GM12878 (cell line): ENCODE measurements at regions not wholly inside any gene's neighbourhood (a gene's known extent, or its start where the extent isn't known, plus 50 kb on each side); places are given as distances from the start of the nearest gene placed in this dataset.

Experiments used
- ATAC-seq: fragments of 200-7000 bp; cut with Tn5 transposase; 3 replicates; pipeline ENCODE4 v1.9.1; 2020; ENCODE audit warnings: mild to moderate bottlenecking, moderate library complexity
- BruUV-seq: library from RNA; stranded (reverse); fragments of 400-500 nt; replicated peaks from 2 replicates; lab custom pipeline; 2021; lab: Mats Ljungman, UMichigan
- CTCF ChIA-PET: fragments of 300-600 bp; sonication (Branson Sonifier 250); formaldehyde crosslinking; extraction: SDS; loops from one replicate; lab custom pipeline; 2021; ENCODE audit warnings: inconsistent platforms; lab: Yijun Ruan, JAX
- POLR2A ChIA-PET: fragments of 350-600 bp; formaldehyde crosslinking; extraction: SDS; loops from one replicate; lab custom pipeline; 2021; ENCODE audit warnings: inconsistent platforms; lab: Charles Lee
- RAD21 ChIA-PET: fragments of 300-600 bp; sonication (Branson Sonifier 250); formaldehyde crosslinking; loops from one replicate; lab custom pipeline; 2023; ENCODE audit warnings: antibody characterized with exemption; ENCODE audit not compliant: unreplicated experiment; lab: Charles Lee
- SMC1A ChIA-PET: fragments of 300-600 bp; sonication (Branson Sonifier 250); formaldehyde crosslinking; loops from one replicate; lab custom pipeline; 2023; ENCODE audit not compliant: unreplicated experiment, uncharacterized antibody; lab: Charles Lee
- DNase-seq: peaks from one replicate; pipeline ENCODE4 v3.0.0-alpha.2; 2011; ENCODE audit warnings: low read depth, low spot score
- FAIRE-seq: peaks from 3 replicates; lab custom pipeline; 2011; peaks lifted over from hg19 to GRCh38; lab: Jason Lieb, UNC
- H2AFZ ChIP-seq: 2 replicates; pipeline ENCODE4 v1.6.0; 2011; ENCODE audit warnings: low read depth, low read length, control low read depth; ENCODE audit not compliant: control insufficient read depth
- H3K27ac ChIP-seq: 2 replicates; pipeline ENCODE4 v1.5.1; 2011; ENCODE audit warnings: control low read depth; ENCODE audit not compliant: control insufficient read depth, insufficient read depth
- H3K27me3 ChIP-seq, 2 experiments: replicated peaks in 1 of 2; 2 replicates each; pipeline versions ENCODE4 v1.6.0 to v1.6.1; 2011; ENCODE audit warnings: low read length in 1 of 2; ENCODE audit not compliant: control insufficient read depth in 2 of 2, insufficient read depth in 2 of 2
- H3K36me3 ChIP-seq, 2 experiments: 2 replicates each; pipeline ENCODE4 v1.5.1; 2011; ENCODE audit warnings: low read length in 1 of 2; ENCODE audit not compliant: control insufficient read depth in 2 of 2, insufficient read depth in 2 of 2
- H3K4me1 ChIP-seq: 2 replicates; pipeline ENCODE4 v1.6.1; 2011; ENCODE audit warnings: mild to moderate bottlenecking, low read length, moderate library complexity, mixed read lengths; ENCODE audit not compliant: control insufficient read depth, insufficient read depth
- H3K4me2 ChIP-seq: 2 replicates; pipeline ENCODE4 v1.6.0; 2011; ENCODE audit warnings: control low read depth; ENCODE audit not compliant: control insufficient read depth, insufficient read depth
- H3K4me3 ChIP-seq: fragments of 200-600 bp; sonication (generic); 2 replicates; pipeline ENCODE4 v1.5.1; 2016
- H3K79me2 ChIP-seq: 2 replicates; pipeline ENCODE4 v1.6.0; 2011; ENCODE audit warnings: low read length; ENCODE audit not compliant: control insufficient read depth, insufficient read depth
- H3K9ac ChIP-seq: 2 replicates; pipeline ENCODE4 v1.8.0; 2011; ENCODE audit warnings: low read length, control low read depth, mixed read lengths; ENCODE audit not compliant: control insufficient read depth, insufficient read depth
- H3K9me3 ChIP-seq: replicated peaks from 3 replicates; pipeline ENCODE4 v1.5.1; 2011; ENCODE audit warnings: mild to moderate bottlenecking, low read length; ENCODE audit not compliant: control insufficient read depth, insufficient read depth
- H4K20me1 ChIP-seq: 2 replicates; pipeline ENCODE4 v1.6.0; 2011; ENCODE audit not compliant: control insufficient read depth, insufficient read depth
- BCL11A ChIP-seq: IDR thresholded peaks from 2 replicates; pipeline ENCODE4 v1.6.1; 2011; ENCODE audit warnings: low read depth, low read length
- CBX5 ChIP-seq: sonication (generic); IDR thresholded peaks from 2 replicates; pipeline ENCODE4 v1.6.1; 2016; ENCODE audit warnings: low read depth, moderate library complexity, mild to moderate bottlenecking, inconsistent platforms
- FOXK2 ChIP-seq: fragments of 450-650 bp; IDR thresholded peaks from 2 replicates; pipeline ENCODE4 v1.6.1; 2017; ENCODE audit warnings: mild to moderate bottlenecking, moderate library complexity
- FOXM1 ChIP-seq: IDR thresholded peaks from 2 replicates; pipeline ENCODE4 v1.6.1; 2012; ENCODE audit warnings: low read depth, mild to moderate bottlenecking, inconsistent platforms, low read length, moderate library complexity
- MTA3 ChIP-seq: IDR thresholded peaks from 2 replicates; pipeline ENCODE4 v1.6.1; 2012; ENCODE audit warnings: low read length, inconsistent platforms, borderline replicate concordance
- NFYB ChIP-seq: IDR thresholded peaks from 2 replicates; pipeline ENCODE4 v1.6.1; 2011; ENCODE audit warnings: low read depth, mild to moderate bottlenecking, low read length, improper control_type of control experiment, moderate library complexity; ENCODE audit not compliant: insufficient read depth
- RAD51 ChIP-seq: fragments of 450-650 bp; IDR thresholded peaks from 2 replicates; pipeline ENCODE4 v1.6.1; 2016; ENCODE audit warnings: moderate library complexity, mild to moderate bottlenecking, inconsistent platforms
- TAF1 ChIP-seq: IDR thresholded peaks from 2 replicates; pipeline ENCODE4 v1.6.1; 2011; ENCODE audit warnings: mild to moderate bottlenecking, low read depth, low read length, borderline replicate concordance
- TCF12 ChIP-seq: IDR thresholded peaks from 2 replicates; pipeline ENCODE4 v1.6.1; 2011; ENCODE audit warnings: low read depth, mild to moderate bottlenecking, low read length
- ZNF274 ChIP-seq: IDR thresholded peaks from one replicate; pipeline ENCODE4 v1.8.0; 2011; ENCODE audit not compliant: insufficient read length, insufficient read depth
- ZNF384 ChIP-seq: IDR thresholded peaks from 2 replicates; pipeline ENCODE4 v1.6.1; 2012; ENCODE audit warnings: low read depth, mild to moderate bottlenecking, low read length, improper control_type of control experiment, borderline replicate concordance
- ZNF687 ChIP-seq: fragments of 450-650 bp; IDR thresholded peaks from 2 replicates; pipeline ENCODE4 v1.6.1; 2017; ENCODE audit warnings: mild to moderate bottlenecking, moderate library complexity
- WGBS: methylation state at CpG from one replicate; pipeline ENCODE4 v1.1.6; 2016; ENCODE audit warnings: low lambda C conversion rate; ENCODE audit not compliant: insufficient replicate concordance, insufficient coverage; ENCODE audit errors: missing lambda C conversion rate; 5-methylcytosine and 5-hydroxymethylcytosine counted together
- in situ Hi-C: fragments of 300-500 bp; cut with MboI; formaldehyde crosslinking; loops from 9 replicates; pipeline ENCODE4 v1.14.3; 2018; ENCODE audit warnings: mixed read lengths
- intact Hi-C: fragments of 100-400 bp; cut with micrococcal nuclease; formaldehyde crosslinking; loops from one replicate; pipeline ENCODE4 v1.14.2; 2022; ENCODE audit not compliant: unreplicated experiment
- TF ChIP-seq, protein P1 (sequence below): fragments of 450-650 bp; IDR thresholded peaks from 2 replicates; pipeline ENCODE4 v1.6.1; 2017; ENCODE audit warnings: borderline replicate concordance
- TF ChIP-seq, protein P2 (sequence below): fragments of 450-650 bp; conservative IDR thresholded peaks from 2 replicates; pipeline ENCODE4 v1.6.1; 2017; ENCODE audit warnings: mild to moderate bottlenecking, moderate library complexity
- TF ChIP-seq, protein P3 (sequence below): IDR thresholded peaks from 2 replicates; pipeline ENCODE4 v1.6.1; 2011; ENCODE audit warnings: low read depth, mild to moderate bottlenecking, low read length, moderate library complexity, borderline replicate concordance; ENCODE audit errors: extremely low read depth

DNA sequence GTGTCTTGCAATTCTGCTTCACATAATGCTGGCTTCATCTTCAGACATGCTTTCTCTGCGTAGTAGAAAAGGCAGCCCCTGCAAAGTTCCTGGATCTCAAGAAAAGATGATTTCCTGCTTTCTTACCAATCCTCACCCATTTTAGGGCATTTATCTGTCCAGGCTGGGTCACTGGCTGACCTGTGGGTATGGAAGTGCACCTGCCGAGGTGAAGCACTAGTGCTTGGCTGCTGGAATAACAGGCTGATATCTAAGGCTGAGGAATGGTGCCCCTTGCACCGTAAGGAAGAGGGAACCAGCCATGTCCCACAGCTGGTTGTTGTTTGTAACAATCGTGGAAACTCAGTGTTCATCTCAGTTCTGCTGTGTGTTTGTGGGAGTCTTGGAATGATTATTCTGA lies 138.0 kb upstream of the KLF6 start:
- no TSS peak for BruUV-seq
- no peaks in the 10 kb centered on the region for H4K20me1 ChIP-seq
- no peak overlapping the region for H3K9ac ChIP-seq
- intact Hi-C loops, result no loop called here
- no peak overlapping the region for H3K4me2 ChIP-seq
- H3K36me3 ChIP-seq, result no peaks in the 10 kb centered on the region
- 70% methylated on average over 4 of the region's 4 CpGs for WGBS
- TF ChIP-seq ZNF687 (no peak), BCL11A (no peak), RAD51 (no peak), FOXM1 (no peak), ZNF274 (no peak), ZNF384 (no peak), NFYB (no peak), TAF1 (no peak), CBX5 (no peak), FOXK2 (no peak), TCF12 (no peak), MTA3 (no peak)
- TF ChIP-seq, protein P1, sequence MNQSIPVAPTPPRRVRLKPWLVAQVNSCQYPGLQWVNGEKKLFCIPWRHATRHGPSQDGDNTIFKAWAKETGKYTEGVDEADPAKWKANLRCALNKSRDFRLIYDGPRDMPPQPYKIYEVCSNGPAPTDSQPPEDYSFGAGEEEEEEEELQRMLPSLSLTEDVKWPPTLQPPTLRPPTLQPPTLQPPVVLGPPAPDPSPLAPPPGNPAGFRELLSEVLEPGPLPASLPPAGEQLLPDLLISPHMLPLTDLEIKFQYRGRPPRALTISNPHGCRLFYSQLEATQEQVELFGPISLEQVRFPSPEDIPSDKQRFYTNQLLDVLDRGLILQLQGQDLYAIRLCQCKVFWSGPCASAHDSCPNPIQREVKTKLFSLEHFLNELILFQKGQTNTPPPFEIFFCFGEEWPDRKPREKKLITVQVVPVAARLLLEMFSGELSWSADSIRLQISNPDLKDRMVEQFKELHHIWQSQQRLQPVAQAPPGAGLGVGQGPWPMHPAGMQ, result no peak
- TF ChIP-seq, protein P2, sequence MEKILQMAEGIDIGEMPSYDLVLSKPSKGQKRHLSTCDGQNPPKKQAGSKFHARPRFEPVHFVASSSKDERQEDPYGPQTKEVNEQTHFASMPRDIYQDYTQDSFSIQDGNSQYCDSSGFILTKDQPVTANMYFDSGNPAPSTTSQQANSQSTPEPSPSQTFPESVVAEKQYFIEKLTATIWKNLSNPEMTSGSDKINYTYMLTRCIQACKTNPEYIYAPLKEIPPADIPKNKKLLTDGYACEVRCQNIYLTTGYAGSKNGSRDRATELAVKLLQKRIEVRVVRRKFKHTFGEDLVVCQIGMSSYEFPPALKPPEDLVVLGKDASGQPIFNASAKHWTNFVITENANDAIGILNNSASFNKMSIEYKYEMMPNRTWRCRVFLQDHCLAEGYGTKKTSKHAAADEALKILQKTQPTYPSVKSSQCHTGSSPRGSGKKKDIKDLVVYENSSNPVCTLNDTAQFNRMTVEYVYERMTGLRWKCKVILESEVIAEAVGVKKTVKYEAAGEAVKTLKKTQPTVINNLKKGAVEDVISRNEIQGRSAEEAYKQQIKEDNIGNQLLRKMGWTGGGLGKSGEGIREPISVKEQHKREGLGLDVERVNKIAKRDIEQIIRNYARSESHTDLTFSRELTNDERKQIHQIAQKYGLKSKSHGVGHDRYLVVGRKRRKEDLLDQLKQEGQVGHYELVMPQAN, result no peak
- TF ChIP-seq, protein P3, sequence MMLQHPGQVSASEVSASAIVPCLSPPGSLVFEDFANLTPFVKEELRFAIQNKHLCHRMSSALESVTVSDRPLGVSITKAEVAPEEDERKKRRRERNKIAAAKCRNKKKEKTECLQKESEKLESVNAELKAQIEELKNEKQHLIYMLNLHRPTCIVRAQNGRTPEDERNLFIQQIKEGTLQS, result no peak
- no peak for ATAC-seq
- H3K27me3 ChIP-seq, result no peaks in the 10 kb centered on the region
- FAIRE-seq, result no peak
- in situ Hi-C loops, result no loop called here
- H3K27ac ChIP-seq, result no peak overlapping the region
- POLR2A ChIA-PET, result no interaction called here
- DNase-seq, result no peak
- no peak overlapping the region for H3K4me3 ChIP-seq
- no peaks in the 10 kb centered on the region for H3K4me1 ChIP-seq
- RAD21 ChIA-PET, result no interaction called here
- SMC1A ChIA-PET, result no interaction called here
- CTCF ChIA-PET, result no interaction called here
- no peaks in the 10 kb centered on the region for H3K79me2 ChIP-seq
- H2AFZ ChIP-seq, result no peak overlapping the region
- no peaks in the 10 kb centered on the region; the same call in 1 of the 3 replicates for H3K9me3 ChIP-seq
